22Rv1 (cell line): ENCODE measurements at regions not wholly inside any gene's neighbourhood (a gene's known extent, or its start where the extent isn't known, plus 50 kb on each side); places are given as distances from the start of the nearest gene placed in this dataset.

Experiments
- ZFX ChIP-seq: fragments of 450-650 bp; IDR thresholded peaks from 2 replicates; pipeline ENCODE4 v1.6.1; 2017; ENCODE audit warnings: antibody characterized with exemption, borderline replicate concordance
- TF ChIP-seq, protein P1 (sequence below): fragments of 450-650 bp; IDR thresholded peaks from 2 replicates; pipeline ENCODE4 v1.5.1; 2017; ENCODE audit warnings: mild to moderate bottlenecking

DNA sequence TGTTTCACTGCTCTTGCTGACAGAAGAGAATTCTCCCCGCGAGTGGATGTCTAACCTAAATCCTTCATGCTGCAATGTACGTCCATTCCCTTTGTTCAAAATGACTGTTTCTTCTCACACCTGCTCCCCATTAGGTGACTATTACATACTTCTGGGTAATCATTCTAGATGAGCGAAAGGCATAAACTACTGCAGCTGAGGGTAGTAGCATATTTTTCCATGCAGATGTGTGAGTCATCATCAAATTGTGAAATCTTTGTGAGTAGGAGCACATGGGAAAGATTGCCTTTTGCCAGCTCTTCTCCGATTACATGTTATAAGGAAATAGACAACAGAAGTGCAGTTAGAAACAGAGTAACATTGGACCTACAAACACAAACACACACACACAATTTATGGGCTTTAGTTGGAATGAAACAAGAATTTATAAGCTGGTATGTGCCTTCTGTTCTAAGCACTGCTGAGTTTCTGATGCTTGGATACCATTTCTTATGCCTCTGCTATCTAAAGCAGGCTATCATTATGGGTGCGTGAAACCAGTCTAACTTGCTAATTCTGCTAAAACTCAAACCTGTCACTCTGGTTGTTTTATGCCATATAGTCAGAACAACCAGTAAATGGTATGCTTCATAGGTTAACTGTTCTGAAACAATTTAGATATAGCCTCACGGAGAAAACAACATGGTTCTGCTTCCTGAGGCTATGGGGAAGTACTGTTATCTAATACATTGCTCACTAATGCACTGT, 346.9 kb upstream of the PSMD7 start:
- TF ChIP-seq, protein P1, sequence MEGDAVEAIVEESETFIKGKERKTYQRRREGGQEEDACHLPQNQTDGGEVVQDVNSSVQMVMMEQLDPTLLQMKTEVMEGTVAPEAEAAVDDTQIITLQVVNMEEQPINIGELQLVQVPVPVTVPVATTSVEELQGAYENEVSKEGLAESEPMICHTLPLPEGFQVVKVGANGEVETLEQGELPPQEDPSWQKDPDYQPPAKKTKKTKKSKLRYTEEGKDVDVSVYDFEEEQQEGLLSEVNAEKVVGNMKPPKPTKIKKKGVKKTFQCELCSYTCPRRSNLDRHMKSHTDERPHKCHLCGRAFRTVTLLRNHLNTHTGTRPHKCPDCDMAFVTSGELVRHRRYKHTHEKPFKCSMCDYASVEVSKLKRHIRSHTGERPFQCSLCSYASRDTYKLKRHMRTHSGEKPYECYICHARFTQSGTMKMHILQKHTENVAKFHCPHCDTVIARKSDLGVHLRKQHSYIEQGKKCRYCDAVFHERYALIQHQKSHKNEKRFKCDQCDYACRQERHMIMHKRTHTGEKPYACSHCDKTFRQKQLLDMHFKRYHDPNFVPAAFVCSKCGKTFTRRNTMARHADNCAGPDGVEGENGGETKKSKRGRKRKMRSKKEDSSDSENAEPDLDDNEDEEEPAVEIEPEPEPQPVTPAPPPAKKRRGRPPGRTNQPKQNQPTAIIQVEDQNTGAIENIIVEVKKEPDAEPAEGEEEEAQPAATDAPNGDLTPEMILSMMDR, result no peak
- TF ChIP-seq ZFX, result no peak
